ENCODE measurements at regions not wholly inside any gene's neighbourhood (a gene's known extent, or its start where the extent isn't known, plus 50 kb on each side); places are given as distances from the start of the nearest gene placed in this dataset.

GRCh38 chr18:78894033-78894305, 85.6 kb upstream of the SALL3 start:
- no peak for TF ChIP-seq CTCF (IDR thresholded peaks at IDR 0.05)
- TF ChIP-seq POLR2AphosphoS5 (IDR thresholded peaks at IDR 0.05) = no peak
